Activated T-helper 1 cell treated with anti-CD3 and anti-CD28 coated beads, Interleukin-12 subunit alpha, Interleukin-12 subunit beta, Interleukin-2, Interleukin-4 antibody, amounts not matched to agents 30 ng/mL and 10 ng/mL and 1 ng/mL, durations not matched to agents 14 hours and 24 hours and 36 hours (primary cell): ENCODE measurements at regions not wholly inside any gene's neighbourhood (a gene's known extent, or its start where the extent isn't known, plus 50 kb on each side); places are given as distances from the start of the nearest gene placed in this dataset.

Experiments
- DNase-seq: peaks from one replicate; pipeline ENCODE4 v3.0.0; 2021; ENCODE audit warnings: low spot score
- H3K27ac Mint-ChIP-seq: one replicate; pipeline ENCODE4 v1.8.0; 2021; ENCODE audit warnings: mild to moderate bottlenecking, mixed read lengths
- H3K27me3 Mint-ChIP-seq: one replicate; pipeline ENCODE4 v1.8.0; 2022; ENCODE audit warnings: mild to moderate bottlenecking, moderate library complexity, mixed read lengths; ENCODE audit not compliant: insufficient read depth
- H3K36me3 Mint-ChIP-seq: one replicate; pipeline ENCODE4 v1.8.0; 2021; ENCODE audit warnings: low read depth, mixed read lengths
- H3K4me1 Mint-ChIP-seq: one replicate; pipeline ENCODE4 v1.8.0; 2021; ENCODE audit warnings: low read depth, mixed read lengths
- H3K4me3 Mint-ChIP-seq: one replicate; pipeline ENCODE4 v1.8.0; 2021; ENCODE audit warnings: mild to moderate bottlenecking, moderate library complexity, mixed read lengths
- H3K9me3 Mint-ChIP-seq: one replicate; pipeline ENCODE4 v1.8.0; 2021; ENCODE audit warnings: mixed read lengths
- intact Hi-C: fragments of 100-400 bp; cut with micrococcal nuclease; formaldehyde crosslinking; loops from one replicate; pipeline ENCODE4 v1.15.1; 2024

DNA sequence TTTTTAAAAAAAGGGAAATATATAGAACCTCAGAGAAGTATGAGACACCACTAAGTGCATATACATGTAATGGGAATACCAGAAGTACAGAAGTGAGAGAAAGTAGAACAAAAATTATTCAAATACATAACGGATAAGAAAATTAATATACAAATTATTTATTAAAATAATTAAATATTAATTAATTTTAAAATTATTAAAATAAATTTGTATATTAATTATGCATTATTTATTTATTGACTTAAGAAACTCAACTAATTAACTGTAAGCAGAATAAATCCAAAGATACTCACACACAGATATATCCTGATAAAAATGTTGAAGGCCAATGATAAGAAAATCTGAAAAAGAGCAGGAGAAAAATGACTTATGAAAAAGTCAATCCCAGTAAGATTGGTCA, 1333.5 kb upstream of the CELF2 start:
- Mint-ChIP-seq H3K4me3 (no peak overlapping the region), H3K36me3 (no peaks in the 10 kb centered on the region), H3K9me3 (peaks cover 4% of the 10 kb centered on the region), H3K27ac (no peak overlapping the region), H3K27me3 (no peaks in the 10 kb centered on the region), H3K4me1 (no peaks in the 10 kb centered on the region)
- intact Hi-C loops, result no loop called here
- no peak for DNase-seq

DNA sequence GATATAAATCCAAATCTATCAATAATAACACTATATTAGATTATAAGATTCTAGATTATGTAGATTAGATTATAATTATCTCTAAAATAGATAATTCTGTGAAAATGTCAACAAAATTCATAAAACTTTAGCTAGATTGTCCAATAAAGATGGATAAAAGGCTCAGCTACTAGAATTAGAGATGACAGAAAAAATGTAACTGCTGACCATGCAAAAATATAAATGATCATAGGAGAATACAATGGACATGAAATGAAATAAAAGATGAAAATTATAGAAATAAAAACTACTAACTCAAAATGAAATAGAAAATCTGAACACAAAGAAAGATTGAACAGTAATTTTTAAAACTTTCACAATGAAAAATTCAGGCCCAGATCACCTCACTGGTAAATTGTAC, 1332.1 kb upstream of the CELF2 start:
- peaks cover 2% of the 10 kb centered on the region for H3K9me3 Mint-ChIP-seq
- DNase-seq, result no peak
- intact Hi-C loops, result no loop called here
- no peaks in the 10 kb centered on the region for H3K36me3 Mint-ChIP-seq
- H3K4me3 Mint-ChIP-seq, result no peak overlapping the region
- H3K27ac Mint-ChIP-seq, result no peak overlapping the region
- H3K27me3 Mint-ChIP-seq, result no peaks in the 10 kb centered on the region
- no peaks in the 10 kb centered on the region for H3K4me1 Mint-ChIP-seq

DNA sequence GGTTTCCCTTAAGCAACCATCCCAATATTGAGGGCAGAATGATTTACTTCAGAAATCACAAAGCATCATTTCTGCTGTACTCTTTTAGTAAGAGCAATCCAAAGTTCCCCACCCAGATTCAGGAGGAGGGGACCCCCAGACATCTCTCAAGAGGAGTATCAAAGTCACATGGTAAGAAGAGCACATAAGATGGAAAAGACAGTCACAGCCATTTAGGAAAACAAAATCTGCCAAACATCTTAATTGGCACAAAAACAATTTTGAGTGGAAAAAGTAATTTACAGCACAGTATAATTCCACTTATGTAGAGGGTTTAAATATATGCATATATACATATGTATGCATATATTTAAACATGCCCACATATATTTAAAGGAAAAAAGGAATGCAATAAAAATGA, 1329.0 kb upstream of the CELF2 start:
- H3K9me3 Mint-ChIP-seq, result no peaks in the 10 kb centered on the region
- no peaks in the 10 kb centered on the region for H3K36me3 Mint-ChIP-seq
- H3K4me3 Mint-ChIP-seq, result no peak overlapping the region
- intact Hi-C loops, result no loop called here
- no peaks in the 10 kb centered on the region for H3K27me3 Mint-ChIP-seq
- no peak for DNase-seq
- no peaks in the 10 kb centered on the region for H3K4me1 Mint-ChIP-seq
- no peak overlapping the region for H3K27ac Mint-ChIP-seq

DNA sequence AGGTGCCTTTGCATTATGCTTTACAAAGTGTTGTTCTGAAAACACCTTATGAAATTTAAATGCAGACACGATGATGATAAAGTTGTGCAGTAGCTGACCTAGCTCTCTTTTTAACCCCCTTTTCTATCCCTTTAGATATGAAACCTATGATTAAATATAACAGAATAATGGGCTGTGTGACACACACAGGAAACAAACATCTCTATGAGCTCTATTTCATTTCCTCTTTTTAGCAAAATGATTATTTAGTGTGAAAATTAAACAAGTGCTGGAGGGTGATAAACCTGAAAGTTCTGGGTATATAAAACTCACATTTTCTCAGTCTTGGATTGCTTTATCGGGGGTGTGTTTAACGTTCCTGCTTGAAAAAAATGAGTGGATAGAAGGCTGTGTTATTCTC, 1310.5 kb upstream of the CELF2 start:
- no peak overlapping the region for H3K27ac Mint-ChIP-seq
- intact Hi-C loops, result no loop called here
- H3K4me1 Mint-ChIP-seq, result no peaks in the 10 kb centered on the region
- peaks cover 5% of the 10 kb centered on the region for H3K9me3 Mint-ChIP-seq
- H3K27me3 Mint-ChIP-seq, result no peaks in the 10 kb centered on the region
- no peaks in the 10 kb centered on the region for H3K36me3 Mint-ChIP-seq
- DNase-seq, result no peak
- H3K4me3 Mint-ChIP-seq, result no peak overlapping the region

DNA sequence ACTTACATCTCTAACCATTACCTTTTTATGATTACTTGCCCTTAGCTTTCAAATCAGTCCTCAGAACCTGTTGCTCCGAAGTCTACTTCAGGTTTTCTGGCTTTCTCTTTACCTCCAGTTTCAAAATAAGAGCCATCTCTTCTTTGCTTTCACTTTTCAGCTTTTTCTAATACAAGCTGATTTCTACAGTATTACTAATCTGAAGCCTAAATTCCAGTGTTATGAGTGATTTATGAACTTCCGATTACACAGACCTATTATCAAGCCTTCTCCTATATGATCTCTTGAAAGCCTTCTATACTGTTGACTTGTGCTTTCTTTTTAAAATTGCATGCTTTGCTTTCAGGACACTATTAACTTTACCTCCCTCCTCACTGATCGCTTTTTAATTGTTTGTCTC, 1307.8 kb upstream of the CELF2 start:
- intact Hi-C loops, result no loop called here
- H3K4me1 Mint-ChIP-seq, result no peaks in the 10 kb centered on the region
- peaks cover 12% of the 10 kb centered on the region for H3K9me3 Mint-ChIP-seq
- no peak for DNase-seq
- H3K4me3 Mint-ChIP-seq, result no peak overlapping the region
- H3K27ac Mint-ChIP-seq, result no peak overlapping the region
- H3K36me3 Mint-ChIP-seq, result no peaks in the 10 kb centered on the region
- no peaks in the 10 kb centered on the region for H3K27me3 Mint-ChIP-seq

DNA sequence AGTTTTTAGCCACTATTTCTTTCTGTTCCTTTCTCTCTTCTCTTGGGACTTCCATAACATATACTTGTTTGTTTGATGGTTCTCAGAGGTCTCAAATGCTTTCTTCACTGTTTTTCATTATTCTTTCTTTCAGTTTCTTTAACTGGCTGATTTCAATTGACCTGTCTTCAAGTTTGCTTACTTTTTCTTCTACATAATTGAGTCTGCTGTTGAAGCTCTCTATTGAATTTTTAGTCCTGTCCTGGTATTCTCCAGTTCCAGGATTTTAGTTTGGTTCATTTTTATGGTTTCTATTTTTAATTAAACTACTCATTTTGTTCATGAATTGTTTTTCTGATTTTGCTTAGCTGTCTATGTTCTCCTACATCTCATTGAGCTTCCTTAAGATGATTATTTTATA, 1305.3 kb upstream of the CELF2 start:
- no peak for DNase-seq
- H3K27ac Mint-ChIP-seq, result no peak overlapping the region
- no peak overlapping the region for H3K4me3 Mint-ChIP-seq
- H3K9me3 Mint-ChIP-seq, result peaks cover 12% of the 10 kb centered on the region
- no peaks in the 10 kb centered on the region for H3K27me3 Mint-ChIP-seq
- H3K4me1 Mint-ChIP-seq, result no peaks in the 10 kb centered on the region
- H3K36me3 Mint-ChIP-seq, result no peaks in the 10 kb centered on the region
- intact Hi-C loops, result no loop called here

DNA sequence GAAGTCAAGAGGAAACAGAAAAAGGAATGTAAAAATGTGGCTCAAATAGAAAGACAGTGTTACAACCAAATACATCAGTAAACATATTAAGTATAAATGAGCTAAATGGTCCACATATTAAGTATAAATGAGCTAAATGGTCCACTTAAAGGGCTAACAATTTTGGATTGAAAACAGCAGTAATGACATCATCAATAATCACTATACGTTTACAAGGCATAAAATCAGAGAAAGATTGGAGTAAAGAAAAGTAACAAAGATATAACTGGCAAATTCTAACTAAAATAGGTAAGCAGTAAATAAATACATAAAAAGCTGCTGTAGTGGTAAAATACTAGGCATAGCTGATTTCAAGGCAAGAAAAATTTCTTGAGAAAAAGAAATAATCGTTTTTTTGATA, 1298.4 kb upstream of the CELF2 start:
- H3K9me3 Mint-ChIP-seq, result no peaks in the 10 kb centered on the region
- intact Hi-C loops, result no loop called here
- H3K27me3 Mint-ChIP-seq, result no peaks in the 10 kb centered on the region
- H3K27ac Mint-ChIP-seq, result no peak overlapping the region
- H3K4me3 Mint-ChIP-seq, result no peak overlapping the region
- H3K4me1 Mint-ChIP-seq, result no peaks in the 10 kb centered on the region
- DNase-seq, result no peak
- no peaks in the 10 kb centered on the region for H3K36me3 Mint-ChIP-seq

DNA sequence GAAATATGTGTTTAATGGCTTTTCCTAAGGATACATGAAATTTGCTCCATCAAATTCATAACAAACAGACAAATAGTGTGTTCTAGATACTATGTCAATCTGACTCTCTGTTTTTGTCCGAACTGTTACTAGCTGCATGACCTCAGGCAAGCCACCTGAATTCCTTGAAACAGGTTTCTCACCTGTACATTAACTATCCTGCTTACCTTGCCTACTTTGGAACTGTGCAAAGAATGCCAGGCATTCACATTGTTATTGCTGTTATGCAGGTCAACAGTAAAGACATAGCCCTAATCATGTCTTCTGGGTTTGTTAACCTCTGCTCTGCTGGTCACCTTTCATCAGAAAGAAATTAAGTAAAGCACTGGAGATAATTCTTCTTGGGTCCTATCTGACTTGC, 1283.9 kb upstream of the CELF2 start:
- no peak for DNase-seq
- H3K27me3 Mint-ChIP-seq, result no peaks in the 10 kb centered on the region
- H3K36me3 Mint-ChIP-seq, result no peaks in the 10 kb centered on the region
- H3K4me3 Mint-ChIP-seq, result no peak overlapping the region
- intact Hi-C loops, result no loop called here
- no peak overlapping the region for H3K27ac Mint-ChIP-seq
- peaks cover 4% of the 10 kb centered on the region for H3K9me3 Mint-ChIP-seq
- H3K4me1 Mint-ChIP-seq, result no peaks in the 10 kb centered on the region

DNA sequence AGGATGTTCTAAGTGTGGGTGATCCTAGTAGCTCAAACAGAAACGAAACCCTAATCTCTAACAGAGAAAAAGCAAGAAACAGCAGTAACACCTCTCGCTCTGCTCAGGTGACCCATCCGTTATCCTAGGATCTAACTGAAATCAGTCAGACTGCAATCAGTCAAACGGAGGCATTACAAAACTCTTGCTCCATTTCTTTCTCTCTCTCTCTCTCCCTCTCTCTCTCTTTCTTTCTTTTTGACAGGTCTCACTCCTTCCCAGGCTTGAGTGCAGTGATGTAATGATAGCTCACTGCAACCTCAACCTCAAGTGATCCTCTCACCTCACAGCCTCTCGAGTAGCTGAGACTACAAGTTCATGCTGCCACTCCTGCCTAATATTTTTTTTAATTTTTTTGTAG, 1283.5 kb upstream of the CELF2 start:
- intact Hi-C loops, result no loop called here
- H3K36me3 Mint-ChIP-seq, result no peaks in the 10 kb centered on the region
- DNase-seq, result no peak
- no peaks in the 10 kb centered on the region for H3K27me3 Mint-ChIP-seq
- H3K9me3 Mint-ChIP-seq, result no peaks in the 10 kb centered on the region
- H3K4me1 Mint-ChIP-seq, result no peaks in the 10 kb centered on the region
- no peak overlapping the region for H3K4me3 Mint-ChIP-seq
- H3K27ac Mint-ChIP-seq, result no peak overlapping the region

DNA sequence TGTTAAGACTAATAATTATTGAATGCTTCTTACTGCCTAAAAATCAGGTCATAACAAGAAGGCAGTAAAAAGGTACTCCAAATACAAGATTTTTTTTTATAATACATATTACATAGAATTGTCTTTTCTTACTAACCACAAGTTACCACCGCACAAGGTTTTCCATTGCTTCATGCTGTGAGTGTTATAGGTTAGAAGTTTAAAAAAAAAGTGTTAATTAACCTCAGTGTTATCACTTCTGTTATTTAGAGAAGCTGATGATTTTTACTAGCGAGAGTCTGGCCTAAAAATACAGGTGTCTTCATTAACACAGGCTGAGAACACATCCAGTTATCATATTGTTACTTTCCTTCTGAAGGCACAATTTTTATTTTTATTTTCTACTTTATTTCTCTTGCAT, 1281.9 kb upstream of the CELF2 start:
- Mint-ChIP-seq H3K9me3 (no peaks in the 10 kb centered on the region), H3K36me3 (no peaks in the 10 kb centered on the region), H3K4me1 (no peaks in the 10 kb centered on the region), H3K4me3 (no peak overlapping the region), H3K27ac (no peak overlapping the region), H3K27me3 (no peaks in the 10 kb centered on the region)
- intact Hi-C loops, result no loop called here
- no peak for DNase-seq

DNA sequence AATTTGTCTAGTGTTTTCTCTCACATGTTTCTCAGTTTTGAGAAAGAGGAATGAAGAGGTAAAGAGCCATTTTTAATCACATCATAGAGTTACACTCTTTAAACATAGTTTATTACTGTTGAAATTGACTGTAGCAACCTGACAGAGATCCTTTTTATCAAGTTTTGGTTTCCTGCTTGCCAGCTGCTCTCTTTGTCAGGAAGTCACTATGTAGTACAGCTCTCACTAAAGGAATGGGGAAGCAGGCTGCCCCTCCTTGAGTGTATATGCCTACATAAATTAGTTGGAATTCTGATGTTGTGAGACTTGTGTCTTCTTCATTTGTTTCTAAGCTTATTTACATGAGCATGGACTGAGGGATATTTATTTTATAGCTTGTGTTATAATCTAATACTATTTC, 1274.0 kb upstream of the CELF2 start:
- Mint-ChIP-seq H3K4me1 (no peaks in the 10 kb centered on the region), H3K9me3 (no peaks in the 10 kb centered on the region), H3K4me3 (no peak overlapping the region), H3K36me3 (no peaks in the 10 kb centered on the region), H3K27me3 (no peaks in the 10 kb centered on the region), H3K27ac (no peak overlapping the region)
- intact Hi-C loops, result no loop called here
- no peak for DNase-seq

DNA sequence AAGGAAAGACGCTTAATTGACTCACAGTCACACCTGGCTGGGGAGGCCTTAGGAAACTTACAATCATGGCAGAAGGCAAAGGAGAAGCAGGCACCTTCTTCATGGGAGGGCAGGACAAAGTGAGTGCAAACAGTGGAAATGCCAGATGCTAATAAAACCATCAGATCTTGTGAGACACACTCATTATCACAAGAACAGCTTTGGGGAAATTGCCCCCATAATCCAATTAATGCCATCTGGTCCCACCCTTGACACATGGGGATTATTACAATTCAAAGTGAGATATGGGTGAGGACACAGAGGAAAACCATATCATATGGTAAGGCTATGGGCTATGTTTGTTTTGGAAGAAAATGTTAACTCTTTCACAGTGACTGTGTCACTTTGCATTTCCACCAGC, 1272.5 kb upstream of the CELF2 start:
- no peak for DNase-seq
- intact Hi-C loops, result no loop called here
- Mint-ChIP-seq H3K27me3 (no peaks in the 10 kb centered on the region), H3K4me3 (no peak overlapping the region), H3K9me3 (no peaks in the 10 kb centered on the region), H3K36me3 (no peaks in the 10 kb centered on the region), H3K4me1 (no peaks in the 10 kb centered on the region), H3K27ac (no peak overlapping the region)

DNA sequence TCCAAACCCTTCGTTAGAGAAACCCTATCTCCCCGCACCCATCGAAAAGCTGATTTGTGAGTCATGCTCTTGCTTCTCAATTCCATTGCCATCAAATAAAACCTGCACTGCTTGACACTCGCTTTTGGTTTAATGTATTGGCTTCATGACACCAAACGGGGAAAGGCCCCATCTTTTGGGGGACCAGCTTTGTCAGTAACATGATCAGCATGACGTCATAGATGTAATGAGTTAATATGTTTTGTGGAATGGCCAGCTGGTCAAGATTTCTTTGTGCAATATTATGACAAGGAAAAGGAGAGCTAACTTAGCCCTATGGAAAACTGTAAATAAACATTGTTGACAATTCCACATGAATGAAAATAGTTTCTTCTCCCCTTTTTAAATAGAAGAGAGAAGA, 1260.5 kb upstream of the CELF2 start:
- H3K27ac Mint-ChIP-seq, result no peak overlapping the region
- H3K4me3 Mint-ChIP-seq, result no peak overlapping the region
- intact Hi-C loops, result no loop called here
- no peaks in the 10 kb centered on the region for H3K36me3 Mint-ChIP-seq
- no peaks in the 10 kb centered on the region for H3K4me1 Mint-ChIP-seq
- no peak for DNase-seq
- no peaks in the 10 kb centered on the region for H3K27me3 Mint-ChIP-seq
- no peaks in the 10 kb centered on the region for H3K9me3 Mint-ChIP-seq

DNA sequence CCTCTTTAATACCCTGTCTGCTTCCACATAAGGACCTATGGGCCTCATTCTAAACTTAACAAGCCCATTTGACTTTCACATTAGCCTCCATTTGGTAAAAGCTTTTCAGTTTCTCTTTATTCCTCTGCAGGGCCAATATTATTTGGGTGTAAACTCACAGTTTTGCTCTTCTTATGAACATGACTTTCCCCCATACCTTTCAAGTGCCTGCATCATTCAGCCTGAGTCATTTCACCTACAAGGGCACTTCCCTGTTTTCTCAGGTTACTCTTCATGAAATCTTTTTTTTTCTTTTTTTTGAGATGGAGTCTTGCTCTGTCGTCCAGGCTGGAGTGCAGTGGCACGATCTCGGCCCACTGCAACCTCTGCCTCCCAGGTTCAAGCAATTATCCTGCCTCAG, 1258.1 kb upstream of the CELF2 start:
- H3K4me3 Mint-ChIP-seq, result no peak overlapping the region
- no peaks in the 10 kb centered on the region for H3K27me3 Mint-ChIP-seq
- H3K9me3 Mint-ChIP-seq, result no peaks in the 10 kb centered on the region
- no peak for DNase-seq
- intact Hi-C loops, result no loop called here
- no peaks in the 10 kb centered on the region for H3K4me1 Mint-ChIP-seq
- H3K36me3 Mint-ChIP-seq, result no peaks in the 10 kb centered on the region
- no peak overlapping the region for H3K27ac Mint-ChIP-seq
